ENCODE measurements at regions not wholly inside any gene's neighbourhood (a gene's known extent, or its start where the extent isn't known, plus 50 kb on each side); places are given as distances from the start of the nearest gene placed in this dataset.
A peak's percentile ranks its signal among the peaks of the same experiment; 100 is the strongest.

GRCh38 chr1:232305050-232305449 is 324.9 kb downstream of the SIPA1L2 start:
- DNase-seq = no peak

GRCh38 chr1:232303222-232303620 is 326.7 kb downstream of the SIPA1L2 start:
- no peak for DNase-seq

DNA sequence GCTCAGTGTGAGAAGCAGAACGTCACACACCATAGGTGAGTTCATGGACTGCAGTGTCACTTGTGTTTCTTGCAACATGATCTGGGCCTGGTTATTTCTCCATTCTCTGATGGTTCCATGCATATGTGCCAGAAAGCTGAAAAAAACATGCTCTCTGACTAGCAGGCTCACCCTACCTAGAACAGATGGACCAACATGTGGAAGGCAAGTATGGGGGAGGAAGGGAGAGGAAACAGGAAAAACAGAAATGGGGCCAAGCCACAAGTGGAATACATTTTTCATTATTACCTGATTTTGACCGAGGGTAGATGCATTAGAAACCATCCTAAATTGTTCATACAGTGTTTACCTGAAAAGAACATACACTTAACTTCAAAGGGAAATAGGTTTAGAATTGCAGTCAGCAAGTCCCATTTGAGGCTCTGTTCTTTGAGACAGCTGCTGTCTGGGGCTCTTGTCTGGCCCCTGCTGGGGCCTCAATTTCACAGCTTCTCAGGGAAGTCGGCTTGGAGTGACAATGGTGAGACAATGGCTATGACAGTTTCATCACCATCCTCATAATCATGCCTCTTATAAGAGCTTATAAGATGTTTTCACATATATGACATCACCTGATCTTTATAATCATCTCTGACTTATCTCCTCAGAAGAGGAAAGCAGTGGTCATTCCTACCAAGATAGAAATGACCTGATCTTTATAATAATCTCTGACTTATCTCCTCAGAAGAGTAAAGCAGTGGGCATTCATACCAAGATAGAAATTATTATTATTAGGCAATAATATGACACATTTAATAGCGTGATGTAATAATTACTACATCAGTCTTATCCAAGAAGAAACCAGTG is 327.3 kb downstream of the SIPA1L2 start:
- DNase-seq = no peak

GRCh38 chr1:232301246-232301645 is 328.7 kb downstream of the SIPA1L2 start:
- no peak for DNase-seq

- DNase-seq = no peak
Measured at GRCh38 chr1:232300466-232300865, 329.5 kb downstream of the SIPA1L2 start.

DNA sequence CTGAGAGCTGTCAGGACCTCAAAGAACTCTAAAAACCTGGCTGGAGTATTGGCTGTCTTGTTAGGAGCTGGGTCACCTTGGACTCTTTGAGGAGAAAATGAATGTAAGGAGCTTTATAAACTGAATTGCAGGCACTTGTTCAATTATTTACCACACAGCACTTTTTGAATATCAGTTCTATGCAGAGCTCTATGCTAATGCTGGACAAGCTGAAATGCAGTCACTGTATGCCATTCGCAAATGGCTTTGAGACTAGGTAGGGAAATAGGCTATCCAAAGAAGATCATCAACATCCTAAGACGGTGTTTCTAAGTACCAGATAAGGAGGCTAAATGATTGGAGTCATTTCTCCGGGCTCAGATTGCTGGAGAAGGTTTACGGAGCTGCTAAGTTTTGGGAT is 333.5 kb downstream of the SIPA1L2 start:
- no peak for DNase-seq

- DNase-seq = no peak
Measured at GRCh38 chr1:232293361-232293760, 336.6 kb downstream of the SIPA1L2 start.

GRCh38 chr1:232292818-232293217 is 337.1 kb downstream of the SIPA1L2 start:
- DNase-seq = no peak

- no peak for DNase-seq
Measured at GRCh38 chr1:232292239-232292638, 337.7 kb downstream of the SIPA1L2 start.

- DNase-seq = no peak
Measured at GRCh38 chr1:232291681-232292080, 338.3 kb downstream of the SIPA1L2 start.

DNA sequence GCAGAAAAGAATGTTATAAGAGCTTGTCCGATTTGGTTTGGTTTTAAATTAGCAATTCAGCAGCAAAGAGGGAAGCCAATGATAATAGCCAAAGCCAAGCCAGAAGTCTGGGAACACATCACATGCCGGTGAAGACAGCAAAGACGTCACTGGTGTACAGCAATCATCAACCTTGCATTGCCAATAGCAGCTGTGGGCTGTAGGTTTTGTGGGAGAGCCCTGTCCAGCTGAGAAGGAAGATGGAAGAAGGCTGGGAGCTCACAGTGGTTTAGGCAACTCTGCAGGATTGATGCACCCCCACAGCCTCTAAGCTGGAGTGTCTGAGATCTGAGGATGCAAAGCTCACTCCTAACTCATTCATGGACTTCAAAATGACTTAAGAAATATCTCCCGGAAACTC is 338.7 kb downstream of the SIPA1L2 start:
- no peak for DNase-seq

GRCh38 chr1:232290570-232290969 is 339.4 kb downstream of the SIPA1L2 start:
- no peak for DNase-seq

DNA sequence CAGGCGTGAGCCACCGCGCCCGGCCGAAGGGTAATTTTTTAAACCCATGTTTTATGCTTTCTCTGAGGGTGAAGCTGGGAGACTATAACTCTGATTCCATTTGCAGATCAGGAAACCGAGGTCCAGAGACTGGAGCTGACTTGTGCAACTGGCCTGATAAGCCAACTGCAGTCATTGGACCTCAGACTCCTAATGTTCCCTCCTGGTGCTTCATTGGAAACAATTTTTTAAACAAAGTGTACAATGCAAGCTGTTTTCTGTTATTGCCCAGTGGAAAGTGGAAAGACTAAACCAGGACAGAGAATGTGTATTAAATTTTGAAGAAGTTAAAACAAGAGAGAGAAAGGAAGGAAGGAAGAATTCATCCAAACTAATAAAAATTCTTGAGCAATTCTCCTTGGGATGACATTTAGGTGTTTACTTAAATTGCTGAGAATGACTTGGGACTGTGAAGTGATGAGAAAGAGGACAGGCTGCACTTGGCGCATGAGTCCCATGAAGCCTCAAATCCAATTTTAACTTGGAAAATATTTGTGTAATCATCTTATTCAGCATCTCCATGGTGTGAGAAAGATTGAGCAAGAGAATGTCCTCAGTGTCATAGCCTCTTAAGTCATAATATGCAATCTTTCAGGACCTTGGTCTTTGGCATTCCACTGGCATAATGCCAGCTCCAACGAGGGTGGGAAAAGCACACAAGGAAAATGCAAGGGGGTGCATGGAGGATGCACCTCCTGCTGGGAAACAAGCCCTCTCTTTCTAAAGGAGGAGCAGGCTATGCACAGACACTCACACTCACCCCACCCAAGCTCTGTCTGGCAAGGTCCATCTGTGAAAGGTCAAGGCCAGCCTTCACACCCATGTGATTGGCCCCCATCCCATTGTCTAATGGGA is 342.0 kb downstream of the SIPA1L2 start:
- DNase-seq = peak; percentile 17

DNA sequence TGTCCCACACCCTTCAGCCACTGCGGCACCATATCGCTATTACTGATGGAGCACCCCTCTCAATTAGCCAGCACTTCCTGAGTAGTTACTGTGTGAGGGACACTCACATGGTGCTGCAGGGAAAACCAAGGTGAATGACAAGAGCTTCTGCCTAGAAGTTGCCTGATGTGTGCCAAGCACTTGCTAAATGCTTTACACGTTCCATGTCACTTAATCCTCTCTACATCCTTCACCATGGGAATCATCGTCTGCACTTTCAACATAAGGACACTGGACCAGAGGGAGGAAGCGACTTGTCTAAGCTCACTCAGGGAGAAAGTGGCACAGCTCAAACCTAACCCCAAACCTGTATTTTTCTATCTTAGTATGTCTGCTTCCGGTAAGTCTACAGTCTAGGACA is 344.8 kb downstream of the SIPA1L2 start:
- no peak for DNase-seq

- DNase-seq = no peak
Measured at GRCh38 chr1:232283864-232284263, 346.1 kb downstream of the SIPA1L2 start.

GRCh38 chr1:232282498-232282897 is 347.4 kb downstream of the SIPA1L2 start:
- no peak for DNase-seq

- DNase-seq = no peak
Measured at GRCh38 chr1:232280910-232281309, 349.0 kb downstream of the SIPA1L2 start.

GRCh38 chr1:232279909-232280400 is 350.0 kb downstream of the SIPA1L2 start:
- no peak for DNase-seq

DNA sequence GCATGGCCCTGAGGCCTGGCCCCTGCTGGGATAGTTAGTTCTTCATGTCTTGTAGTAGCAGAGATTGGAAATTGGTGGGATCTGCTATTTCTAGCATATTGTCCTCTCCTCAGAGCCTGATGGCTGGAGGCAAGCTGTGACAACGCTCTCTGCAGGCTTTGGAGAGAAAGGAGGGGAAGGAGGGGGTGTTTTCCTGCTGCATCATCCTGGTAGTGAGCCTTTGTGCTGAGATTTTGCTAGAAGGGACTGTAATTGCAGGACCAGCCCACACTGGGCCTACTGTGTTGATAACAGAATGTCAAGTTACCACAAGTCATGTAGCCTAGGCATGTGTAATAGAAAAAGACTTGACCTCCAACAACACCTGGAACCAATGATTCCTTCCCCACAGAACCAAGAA is 351.0 kb downstream of the SIPA1L2 start:
- DNase-seq = no peak

GRCh38 chr1:232276651-232277050 is 353.3 kb downstream of the SIPA1L2 start:
- no peak for DNase-seq

DNA sequence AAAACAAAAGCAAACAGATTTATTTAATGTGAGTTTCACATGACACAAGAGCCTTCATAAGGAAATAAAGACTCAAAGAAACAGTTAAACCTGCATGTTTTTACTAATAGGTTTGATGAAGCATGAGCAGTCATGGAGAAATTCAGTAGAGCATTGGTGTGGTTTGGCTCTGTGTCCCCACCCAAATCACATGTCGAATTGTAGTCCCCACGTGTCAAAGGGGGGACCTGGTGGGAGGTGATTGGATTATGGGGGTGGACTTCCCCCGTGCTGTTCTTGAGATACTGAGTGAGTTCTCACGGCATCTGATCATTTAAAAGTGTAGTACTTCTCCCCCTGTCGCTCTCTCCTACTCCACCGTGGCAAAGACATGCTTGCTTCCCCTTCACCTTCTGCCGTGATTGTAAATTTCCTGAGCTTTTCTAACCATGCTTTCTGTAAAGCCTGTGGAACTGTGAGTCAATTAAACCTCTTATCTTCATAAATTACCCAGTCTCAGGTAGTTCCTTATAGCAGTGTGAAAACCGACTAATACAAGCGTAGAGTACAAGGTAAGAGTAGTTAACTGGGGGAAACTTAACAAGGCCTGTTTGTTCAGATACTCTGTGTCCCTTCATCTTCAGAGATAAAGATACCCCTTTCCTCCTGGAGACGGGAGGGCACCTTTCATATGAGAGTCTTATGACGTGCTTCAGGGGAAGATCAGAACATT is 354.8 kb downstream of the SIPA1L2 start:
- DNase-seq = no peak

DNA sequence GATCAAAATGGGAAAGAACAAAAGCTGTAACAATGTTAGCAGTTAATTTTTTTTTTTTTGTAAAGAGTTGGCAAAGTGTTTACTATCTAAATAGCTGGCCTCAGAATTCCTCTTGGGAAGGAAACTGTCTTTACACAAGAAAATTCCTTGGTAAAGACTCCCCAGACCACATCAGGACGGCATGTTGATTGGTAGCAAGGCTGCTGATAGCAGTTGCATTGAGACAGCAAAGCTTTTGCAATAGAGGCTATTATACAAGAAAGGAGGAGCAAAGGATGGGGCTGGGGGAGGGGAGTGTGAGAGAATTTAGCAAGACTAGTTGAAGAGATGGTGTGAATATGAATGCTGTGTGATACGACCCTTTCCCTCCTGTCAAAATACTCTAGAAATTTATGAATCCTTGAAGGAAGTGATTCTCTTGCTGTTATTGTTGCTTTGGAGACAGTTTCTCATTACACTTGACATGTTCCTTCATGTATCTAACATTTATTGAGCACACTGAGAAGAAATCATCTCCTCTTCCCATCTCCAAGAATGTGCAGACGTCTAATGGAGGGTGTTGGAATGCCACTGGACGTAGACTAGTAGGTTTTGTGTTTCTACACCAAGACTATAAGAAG is 355.6 kb downstream of the SIPA1L2 start:
- no peak for DNase-seq

- no peak for DNase-seq
Measured at GRCh38 chr1:232273011-232273410, 356.9 kb downstream of the SIPA1L2 start.

All from EL (cell line).